Esophagus squamous epithelium (tissue), 5 donors: ENCODE measurements at regions not wholly inside any gene's neighbourhood (a gene's known extent, or its start where the extent isn't known, plus 50 kb on each side); places are given as distances from the start of the nearest gene placed in this dataset.

Source experiments
- DNase-seq: peaks from one replicate; lab custom pipeline; 2025; lab: John Stamatoyannopoulos, UW
- H3K27ac ChIP-seq, 4 donors: fragments of 200-600 bp; sonication (generic); one replicate each; pipeline ENCODE4 v1.5.1; 2016 to 2019; ENCODE audit warnings: mild to moderate bottlenecking in 1 of 4
- H3K27me3 ChIP-seq, 4 donors: fragments of 200-600 bp; sonication (generic); 1 replicate in 3 of 4; 2 replicates in 1 of 4; pipeline versions ENCODE4 v1.5.1 to v1.6.0; 2017 to 2021; ENCODE audit warnings: antibody characterized with exemption in 1 of 4
- H3K36me3 ChIP-seq, 3 donors: fragments of 200-600 bp; sonication (generic); one replicate each; pipeline ENCODE4 v1.5.1; 2016 to 2019
- H3K4me1 ChIP-seq, 3 donors: fragments of 200-600 bp; sonication (generic); one replicate each; pipeline ENCODE4 v1.5.1; 2017 to 2019
- H3K4me3 ChIP-seq, 4 donors: fragments of 200-600 bp; sonication (generic); 1 replicate in 3 of 4; 2 replicates in 1 of 4; pipeline ENCODE4 v1.5.1; 2016 to 2019; ENCODE audit warnings: mild to moderate bottlenecking in 2 of 4, moderate library complexity in 1 of 4
- H3K9me3 ChIP-seq, 3 donors: fragments of 200-600 bp; sonication (generic); one replicate each; pipeline ENCODE4 v1.5.1; 2016 to 2019
- POLR2A ChIP-seq, 4 donors: fragments of 450-650 bp; IDR thresholded peaks; one replicate each; pipeline ENCODE4 v1.6.1; 2017; ENCODE audit warnings: antibody characterized with exemption in 4 of 4, mild to moderate bottlenecking in 4 of 4, moderate library complexity in 3 of 4
- WGBS, 2 donors: methylation state at CpG; one replicate each; pipeline ENCODE4 v1.1.5; 2018; 5-methylcytosine and 5-hydroxymethylcytosine counted together
- intact Hi-C: fragments of 100-400 bp; cut with DNase I; formaldehyde crosslinking; loops from one replicate; pipeline ENCODE4 v1.15.0; 2022
- TF ChIP-seq, protein P1 (sequence below), 6 experiments: fragments of 450-650 bp in 4 of 6; fragments of 200-600 bp in 2 of 6; sonication (generic) in 2 of 6; IDR thresholded peaks; one replicate each; pipeline ENCODE4 v1.5.1; 2016 to 2019; ENCODE audit warnings: antibody characterized with exemption in 6 of 6, mild to moderate bottlenecking in 4 of 6, moderate library complexity in 4 of 6
- donor health status: DM: yes; HTN: yes; CAD: no.

DNA sequence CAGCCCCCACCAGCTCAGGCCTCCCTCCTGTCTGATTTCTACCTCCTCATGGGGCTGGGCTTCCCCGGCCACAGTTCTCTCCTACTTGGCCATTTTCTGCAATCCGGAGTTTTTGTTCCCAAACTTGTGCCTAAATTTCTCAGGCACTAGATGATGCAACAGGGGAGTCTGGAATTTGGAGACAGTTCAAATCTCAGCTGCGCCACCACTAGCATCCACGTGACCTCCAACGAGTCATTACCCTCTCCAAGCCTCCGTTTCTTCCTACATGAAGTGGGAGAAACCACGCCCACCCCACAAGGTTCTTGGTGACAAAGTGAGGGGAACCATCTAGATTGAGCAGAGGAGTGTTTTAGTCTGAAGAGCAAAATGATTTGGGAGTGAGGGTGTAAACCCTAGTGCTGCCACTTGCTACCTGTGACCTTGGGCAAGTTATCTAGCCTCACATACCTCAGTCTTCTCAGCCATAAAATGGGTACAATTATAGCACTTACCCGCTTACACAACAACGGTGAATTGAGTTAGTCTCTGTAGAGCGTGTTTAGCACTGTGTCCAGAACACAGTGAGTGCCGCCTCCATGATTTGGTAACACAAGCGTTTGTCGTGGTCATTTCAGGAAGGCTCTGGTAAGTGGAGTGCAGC lies 61.4 kb upstream of the ASAP2 start:
- DNase-seq, result no peak
- H3K4me3 ChIP-seq, result no peak overlapping the region
- intact Hi-C loops, result loop anchor here (10.0 kb wide), 1 partner anchor 190 kb away; no protein-coding TSS in a partner anchor
- H3K4me1 ChIP-seq, result peaks cover 0 to 36% (median 13%) of the 10 kb centered on the region in 3 donors
- WGBS, 2 donors, result 62 to 72% methylated on average over 12 to 13 of the region's 13 CpGs
- H3K27me3 ChIP-seq, result peaks cover 0 to 51% (median 0%) of the 10 kb centered on the region in 4 donors
- H3K9me3 ChIP-seq, result no peaks in the 10 kb centered on the region
- no peak for TF ChIP-seq POLR2A (IDR thresholded peaks at IDR 0.05)
- TF ChIP-seq, protein P1, sequence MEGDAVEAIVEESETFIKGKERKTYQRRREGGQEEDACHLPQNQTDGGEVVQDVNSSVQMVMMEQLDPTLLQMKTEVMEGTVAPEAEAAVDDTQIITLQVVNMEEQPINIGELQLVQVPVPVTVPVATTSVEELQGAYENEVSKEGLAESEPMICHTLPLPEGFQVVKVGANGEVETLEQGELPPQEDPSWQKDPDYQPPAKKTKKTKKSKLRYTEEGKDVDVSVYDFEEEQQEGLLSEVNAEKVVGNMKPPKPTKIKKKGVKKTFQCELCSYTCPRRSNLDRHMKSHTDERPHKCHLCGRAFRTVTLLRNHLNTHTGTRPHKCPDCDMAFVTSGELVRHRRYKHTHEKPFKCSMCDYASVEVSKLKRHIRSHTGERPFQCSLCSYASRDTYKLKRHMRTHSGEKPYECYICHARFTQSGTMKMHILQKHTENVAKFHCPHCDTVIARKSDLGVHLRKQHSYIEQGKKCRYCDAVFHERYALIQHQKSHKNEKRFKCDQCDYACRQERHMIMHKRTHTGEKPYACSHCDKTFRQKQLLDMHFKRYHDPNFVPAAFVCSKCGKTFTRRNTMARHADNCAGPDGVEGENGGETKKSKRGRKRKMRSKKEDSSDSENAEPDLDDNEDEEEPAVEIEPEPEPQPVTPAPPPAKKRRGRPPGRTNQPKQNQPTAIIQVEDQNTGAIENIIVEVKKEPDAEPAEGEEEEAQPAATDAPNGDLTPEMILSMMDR (IDR thresholded peaks at IDR 0.05), result no peak
- no peak overlapping the region for H3K27ac ChIP-seq
- H3K36me3 ChIP-seq, result no peaks in the 10 kb centered on the region

GRCh38 chr2:9144617-9145016 lies 62.0 kb upstream of the ASAP2 start:
- Histone ChIP-seq H3K4me3 (no peak overlapping the region), H3K36me3 (no peaks in the 10 kb centered on the region), H3K27me3 (peaks cover 0 to 45% (median 0%) of the 10 kb centered on the region in 4 donors), H3K9me3 (no peaks in the 10 kb centered on the region), H3K27ac (no peak overlapping the region), H3K4me1 (peaks cover 0 to 36% (median 13%) of the 10 kb centered on the region in 3 donors)
- WGBS, 2 donors, result 79 to 81% methylated on average over 5 of the region's 5 CpGs
- no peak for TF ChIP-seq POLR2A (IDR thresholded peaks at IDR 0.05)
- TF ChIP-seq, protein P1 (IDR thresholded peaks at IDR 0.05), result no peak
- no peak for DNase-seq
- intact Hi-C loops, result loop anchor here (10.0 kb wide), 1 partner anchor 190 kb away; no protein-coding TSS in a partner anchor

DNA sequence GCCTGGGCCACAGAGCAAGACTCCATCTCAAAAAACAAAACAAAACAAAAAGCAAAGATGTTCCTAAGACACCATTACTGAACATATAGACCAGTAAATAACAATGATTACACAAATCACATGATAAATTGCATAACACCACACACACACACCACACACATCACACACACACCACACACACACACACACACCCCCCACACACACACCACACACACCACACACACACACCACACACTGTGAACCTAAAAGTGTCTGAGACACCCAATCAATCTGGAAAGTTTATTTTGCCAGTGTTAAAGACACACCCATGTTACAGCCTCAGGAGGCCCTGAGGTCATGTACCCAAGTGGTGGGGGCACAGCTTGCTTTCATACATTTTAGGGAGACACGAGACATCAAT lies 62.6 kb upstream of the ASAP2 start:
- Histone ChIP-seq H3K27me3 (peaks cover 0 to 39% (median 0%) of the 10 kb centered on the region in 4 donors), H3K4me3 (no peak overlapping the region), H3K36me3 (no peaks in the 10 kb centered on the region), H3K9me3 (no peaks in the 10 kb centered on the region), H3K4me1 (peaks cover 0 to 36% (median 13%) of the 10 kb centered on the region in 3 donors), H3K27ac (no peak overlapping the region)
- no peak for DNase-seq
- intact Hi-C loops, result loop anchor here (10.0 kb wide), 1 partner anchor 191 kb away; no protein-coding TSS in a partner anchor
- no peak for TF ChIP-seq POLR2A (IDR thresholded peaks at IDR 0.05)
- TF ChIP-seq, protein P1 (IDR thresholded peaks at IDR 0.05), result no peak
- 50 to 73% methylated on average over 1 of the region's 1 CpG for WGBS, 2 donors

DNA sequence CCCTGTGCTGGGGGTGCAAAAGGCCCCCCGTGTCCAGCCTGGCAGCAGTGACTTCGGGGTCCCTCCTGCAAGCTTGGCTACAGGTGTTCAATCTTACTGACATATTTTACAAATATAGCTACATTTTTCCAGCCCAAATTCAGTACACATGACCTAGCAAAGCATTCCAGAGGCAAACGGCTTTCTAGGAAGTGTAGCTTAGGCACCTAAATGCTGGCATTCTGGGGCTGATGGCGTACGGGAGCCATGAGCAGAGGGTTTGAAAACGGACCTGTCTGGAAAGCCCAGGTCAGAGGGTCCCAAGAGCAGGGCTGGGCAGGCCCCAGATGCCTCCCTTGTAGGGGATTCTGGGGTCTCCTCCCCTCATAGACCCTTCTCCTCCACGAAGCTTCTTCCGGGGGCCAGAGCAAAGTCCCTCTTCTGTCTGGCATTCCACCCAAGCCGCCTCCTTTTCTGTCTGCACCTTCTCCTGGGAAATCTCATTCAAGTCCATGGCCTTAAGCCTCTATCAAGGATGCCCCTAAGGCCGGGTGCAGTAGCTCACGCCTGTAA lies 63.3 kb upstream of the ASAP2 start:
- Histone ChIP-seq H3K4me3 (peak overlapping the region in 2 of 4 donors; percentile 29 to 46), H3K9me3 (no peaks in the 10 kb centered on the region), H3K27ac (peak overlapping the region in 3 of 4 donors; percentile 22 to 68 (median 62)), H3K4me1 (peaks cover 0 to 31% (median 13%) of the 10 kb centered on the region in 3 donors), H3K27me3 (peaks cover 0 to 34% (median 0%) of the 10 kb centered on the region in 4 donors), H3K36me3 (no peaks in the 10 kb centered on the region)
- WGBS, 2 donors, result 71 to 90% methylated on average over 8 to 9 of the region's 11 CpGs
- no peak for DNase-seq
- TF ChIP-seq, protein P1 (IDR thresholded peaks at IDR 0.05), result no peak
- intact Hi-C loops, result loop anchor here (10.0 kb wide), 1 partner anchor 191 kb away; no protein-coding TSS in a partner anchor
